NCI-H69 (cell line): ENCODE measurements at regions not wholly inside any gene's neighbourhood (a gene's known extent, or its start where the extent isn't known, plus 50 kb on each side); places are given as distances from the start of the nearest gene placed in this dataset.
"Not testable (repeated sequence)": the region's sequence is repeated elsewhere in the genome, so short reads cannot be mapped to it uniquely, and the experiment has no call there.

Experiments
- DNase-seq: peaks from one replicate; lab custom pipeline; 2025; lab: John Stamatoyannopoulos, UW

- not testable (repeated sequence) for DNase-seq
Measured at GRCh38 chr5:1635477-1635876, 111.7 kb upstream of the LPCAT1 start.

- DNase-seq, result no peak
Measured at GRCh38 chr5:1634337-1634661, 110.5 kb upstream of the LPCAT1 start.

GRCh38 chr5:1633605-1634336 lies 110.0 kb upstream of the LPCAT1 start:
- DNase-seq, result peak; percentile 91

- not testable (repeated sequence) for DNase-seq
Measured at GRCh38 chr5:1631004-1631403, 107.2 kb upstream of the LPCAT1 start.

DNA sequence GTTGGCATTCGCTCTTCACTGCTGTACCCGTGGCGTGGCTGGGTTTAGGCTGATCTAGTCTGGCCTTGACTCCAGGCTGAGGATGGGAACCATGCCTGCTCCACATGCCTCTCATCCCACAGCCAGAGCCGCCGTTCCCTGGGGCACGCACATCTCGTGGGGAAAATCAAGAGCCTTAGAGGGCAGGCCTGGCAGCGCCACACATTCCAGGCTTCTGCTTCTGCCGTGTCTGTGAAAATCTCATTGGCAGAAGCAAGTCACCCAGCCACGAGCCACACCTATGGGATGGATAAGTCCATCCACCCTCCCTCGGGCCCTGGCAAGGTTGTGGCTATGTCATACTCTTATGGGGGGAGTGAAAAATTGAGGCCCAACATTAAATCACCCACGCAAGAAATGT lies 102.6 kb upstream of the LPCAT1 start:
- not testable (repeated sequence) for DNase-seq

- DNase-seq, result not testable (repeated sequence)
Measured at GRCh38 chr5:1619531-1619930, 95.8 kb upstream of the LPCAT1 start.

DNA sequence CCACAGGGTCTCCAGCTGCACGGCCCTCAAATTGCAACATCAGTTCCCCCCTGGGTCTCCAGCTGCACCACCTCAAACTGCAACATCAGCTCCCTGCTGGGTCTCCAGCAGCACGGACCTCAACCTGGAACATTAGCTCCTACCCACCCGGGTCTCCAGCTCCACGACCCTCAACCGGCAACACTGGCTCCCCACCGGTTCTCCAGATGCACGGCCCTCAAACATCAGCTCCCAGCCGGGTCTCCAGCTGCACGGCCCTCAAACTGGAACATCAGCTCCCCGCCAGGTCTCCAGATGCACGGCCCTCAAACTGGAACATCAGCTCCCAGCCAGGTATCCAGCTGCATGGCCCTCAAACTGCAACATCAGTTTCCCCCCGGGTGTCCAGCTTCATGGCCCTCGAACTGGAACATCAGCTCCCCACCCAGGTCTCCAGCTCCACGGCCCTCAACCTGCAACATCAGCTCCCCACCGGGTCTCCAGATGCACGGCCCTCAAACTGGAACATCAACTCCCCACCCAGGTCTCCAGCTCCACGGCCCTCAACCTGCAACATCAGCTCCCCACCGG lies 94.6 kb upstream of the LPCAT1 start:
- not testable (repeated sequence) for DNase-seq

DNA sequence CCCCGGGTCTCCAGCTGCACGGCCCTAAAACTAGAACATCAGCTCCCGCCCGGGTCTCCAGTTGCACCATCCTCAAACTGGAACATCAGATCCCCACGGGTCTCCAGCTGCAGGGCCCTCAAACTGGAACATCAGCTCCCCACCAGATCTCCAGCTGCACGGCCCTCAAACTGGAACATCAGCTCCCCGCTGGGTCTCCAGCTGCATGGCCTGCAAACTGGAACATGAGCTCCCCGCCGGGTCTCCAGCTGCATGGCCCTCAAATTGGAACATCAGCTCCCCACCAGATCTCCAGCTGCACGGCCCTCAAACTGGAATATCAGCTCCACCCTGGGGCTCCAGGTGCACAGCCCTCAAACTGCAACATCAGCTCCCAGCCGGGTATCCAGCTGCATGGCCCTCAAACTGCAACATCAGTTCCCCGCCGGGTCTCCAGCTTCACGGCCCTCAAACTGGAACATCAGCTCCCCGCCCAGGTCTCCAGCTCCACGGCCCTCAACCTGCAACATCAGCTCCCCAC lies 93.5 kb upstream of the LPCAT1 start:
- not testable (repeated sequence) for DNase-seq

GRCh38 chr5:1613515-1613914 lies 89.8 kb upstream of the LPCAT1 start:
- DNase-seq, result not testable (repeated sequence)

DNA sequence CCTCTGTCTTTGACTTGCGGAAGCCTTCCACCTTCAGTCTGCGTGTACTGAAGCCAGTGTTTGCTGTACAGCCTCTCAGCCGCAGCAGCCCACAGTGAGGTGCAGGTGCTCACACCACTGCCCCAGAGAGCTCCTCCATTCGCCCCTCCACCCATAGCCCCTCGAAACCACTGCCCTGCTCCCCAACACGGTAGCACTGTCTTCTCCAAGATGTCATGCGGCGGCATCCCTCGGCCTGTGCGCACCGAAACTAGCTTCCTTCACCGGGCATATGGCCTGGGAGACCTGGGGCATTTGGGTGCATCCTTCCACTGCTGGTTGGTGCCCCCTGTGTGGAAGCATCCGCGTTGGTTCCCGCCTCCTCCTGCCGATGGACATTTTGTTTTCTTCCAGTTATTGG lies 86.8 kb upstream of the LPCAT1 start:
- not testable (repeated sequence) for DNase-seq

DNA sequence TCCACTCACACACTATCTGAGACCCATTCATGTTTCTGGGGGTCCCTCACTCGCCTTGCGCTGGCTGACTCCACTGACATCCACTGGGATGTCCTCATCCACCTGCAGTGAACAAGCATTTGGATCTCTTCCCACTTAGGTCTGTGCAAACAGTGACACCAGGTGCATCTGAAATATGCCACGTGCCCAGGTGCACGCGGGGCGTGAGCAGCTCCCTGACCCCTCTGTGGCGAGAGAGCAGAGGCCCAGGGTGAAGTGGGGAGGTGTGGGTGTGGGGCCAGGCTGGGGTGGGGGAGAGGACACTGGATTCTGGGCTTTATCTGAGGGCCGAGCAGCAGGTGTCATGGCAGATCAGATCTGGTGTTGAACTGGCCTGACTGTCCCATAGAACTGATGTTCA lies 85.4 kb upstream of the LPCAT1 start:
- DNase-seq, result peak; percentile 28

DNA sequence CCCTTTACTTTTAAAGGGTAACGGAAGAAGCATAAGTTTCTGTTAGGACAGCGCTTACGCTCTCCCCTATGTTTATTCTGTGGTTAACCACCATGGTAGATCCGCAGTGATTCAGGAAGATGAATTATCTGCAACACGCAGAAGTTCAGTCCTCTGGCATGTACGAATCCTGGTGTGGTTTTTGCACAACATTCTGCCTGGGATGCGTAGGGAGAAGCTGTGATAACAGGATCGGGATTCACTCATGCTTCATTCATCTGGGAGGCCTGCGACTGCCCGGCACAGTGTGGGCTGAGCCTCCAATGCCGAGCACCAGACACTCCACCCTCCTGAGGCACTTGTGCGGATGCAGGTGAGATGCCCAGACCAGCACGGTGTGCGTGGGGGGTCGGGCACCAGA lies 84.6 kb upstream of the LPCAT1 start:
- not testable (repeated sequence) for DNase-seq

- not testable (repeated sequence) for DNase-seq
Measured at GRCh38 chr5:1606951-1607350, 83.2 kb upstream of the LPCAT1 start.

DNA sequence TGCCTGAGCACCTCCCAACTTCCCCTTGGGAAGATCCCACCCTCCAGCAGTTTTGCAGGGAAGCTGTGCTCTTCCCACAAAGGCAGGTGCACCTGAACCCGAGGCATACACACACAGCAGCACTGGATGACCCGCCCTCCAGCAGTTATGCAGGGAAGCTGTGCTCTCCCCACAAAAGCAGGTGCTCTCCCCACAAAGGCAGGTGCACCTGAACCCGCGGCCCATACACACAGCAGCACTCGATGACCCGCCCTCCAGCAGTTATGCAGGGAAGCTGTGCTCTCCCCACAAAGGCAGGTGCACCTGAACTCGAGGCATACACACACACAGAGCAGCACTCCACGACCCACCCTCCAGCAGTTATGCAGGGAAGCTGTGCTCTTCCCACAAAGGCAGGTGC lies 80.2 kb upstream of the LPCAT1 start:
- peak; percentile 61 for DNase-seq

GRCh38 chr5:1601565-1601964 lies 77.8 kb upstream of the LPCAT1 start:
- DNase-seq, result peak; percentile 86

GRCh38 chr5:1598950-1599737 lies 75.4 kb upstream of the LPCAT1 start:
- DNase-seq, result not testable (repeated sequence)

- DNase-seq, result peak; percentile 42
Measured at GRCh38 chr5:1597093-1597473, 73.3 kb upstream of the LPCAT1 start.

GRCh38 chr5:1596462-1597092 lies 72.8 kb upstream of the LPCAT1 start:
- not testable (repeated sequence) for DNase-seq

GRCh38 chr5:1594357-1595106 lies 70.8 kb upstream of the LPCAT1 start:
- DNase-seq, result peak; percentile 96

- peak; percentile 46 for DNase-seq
Measured at GRCh38 chr5:1593903-1594356, 70.2 kb upstream of the LPCAT1 start.

- not testable (repeated sequence) for DNase-seq
Measured at GRCh38 chr5:1588071-1588694, 64.4 kb upstream of the LPCAT1 start.
